ENCODE measurements at regions not wholly inside any gene's neighbourhood (a gene's known extent, or its start where the extent isn't known, plus 50 kb on each side); places are given as distances from the start of the nearest gene placed in this dataset.

DNA sequence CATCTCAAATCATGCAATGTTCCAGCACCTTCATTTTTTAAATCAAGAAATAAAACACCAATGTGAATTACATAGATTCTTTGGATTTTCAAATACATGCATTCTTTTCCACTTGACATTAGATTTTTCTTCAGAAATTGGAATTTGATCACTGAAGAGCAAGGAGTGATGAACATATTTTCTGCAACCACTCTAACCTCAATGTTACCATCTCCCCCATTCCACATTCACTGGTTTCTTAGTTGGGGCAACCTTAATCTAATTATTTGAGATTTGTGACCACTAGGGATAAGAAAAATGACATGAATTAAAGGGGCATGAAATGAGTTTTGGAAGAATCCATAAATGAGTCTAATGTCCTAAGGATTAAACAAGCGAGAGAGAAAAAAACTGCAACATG lies 168.7 kb upstream of the NR5A2 start:
- TF ChIP-seq, protein P1, sequence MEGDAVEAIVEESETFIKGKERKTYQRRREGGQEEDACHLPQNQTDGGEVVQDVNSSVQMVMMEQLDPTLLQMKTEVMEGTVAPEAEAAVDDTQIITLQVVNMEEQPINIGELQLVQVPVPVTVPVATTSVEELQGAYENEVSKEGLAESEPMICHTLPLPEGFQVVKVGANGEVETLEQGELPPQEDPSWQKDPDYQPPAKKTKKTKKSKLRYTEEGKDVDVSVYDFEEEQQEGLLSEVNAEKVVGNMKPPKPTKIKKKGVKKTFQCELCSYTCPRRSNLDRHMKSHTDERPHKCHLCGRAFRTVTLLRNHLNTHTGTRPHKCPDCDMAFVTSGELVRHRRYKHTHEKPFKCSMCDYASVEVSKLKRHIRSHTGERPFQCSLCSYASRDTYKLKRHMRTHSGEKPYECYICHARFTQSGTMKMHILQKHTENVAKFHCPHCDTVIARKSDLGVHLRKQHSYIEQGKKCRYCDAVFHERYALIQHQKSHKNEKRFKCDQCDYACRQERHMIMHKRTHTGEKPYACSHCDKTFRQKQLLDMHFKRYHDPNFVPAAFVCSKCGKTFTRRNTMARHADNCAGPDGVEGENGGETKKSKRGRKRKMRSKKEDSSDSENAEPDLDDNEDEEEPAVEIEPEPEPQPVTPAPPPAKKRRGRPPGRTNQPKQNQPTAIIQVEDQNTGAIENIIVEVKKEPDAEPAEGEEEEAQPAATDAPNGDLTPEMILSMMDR (IDR thresholded peaks at IDR 0.05): no peak
- TF ChIP-seq POLR2AphosphoS5 (IDR thresholded peaks at IDR 0.05) (no peak), POLR2A (IDR thresholded peaks at IDR 0.05) (no peak)

All from suprapubic skin (tissue), 4 donors.